ENCODE measurements at regions not wholly inside any gene's neighbourhood (a gene's known extent, or its start where the extent isn't known, plus 50 kb on each side); places are given as distances from the start of the nearest gene placed in this dataset.

DNA sequence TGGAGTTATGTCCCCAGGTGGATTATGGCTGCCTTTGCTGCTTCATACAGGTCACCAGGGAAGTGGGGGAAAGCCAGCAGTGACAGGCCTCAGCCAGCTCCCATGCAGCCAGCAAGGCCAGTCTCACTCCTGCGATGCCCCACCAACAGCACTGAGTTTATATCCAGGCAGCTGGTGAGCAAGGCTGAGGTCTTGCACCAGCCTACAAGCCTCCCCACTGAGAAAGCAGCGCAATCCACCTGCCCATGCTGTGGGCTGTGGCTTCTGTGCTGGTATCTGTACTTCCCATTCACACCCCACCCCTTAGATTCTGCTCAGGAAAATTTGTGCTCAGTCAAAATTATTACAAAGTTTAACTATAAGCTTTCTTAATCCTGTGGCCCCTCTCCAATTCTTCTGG, 153.5 kb downstream of the HHIP start:
- intact Hi-C loops (cut with micrococcal nuclease): no loop called here
- H3K27me3 ChIP-seq (ENCODE audit: control insufficient read depth in 2 of 2, insufficient read depth in 2 of 2, low read length in 2 of 2): no peaks in the 10 kb centered on the region
- CTCF ChIA-PET: no interaction called here
- ATAC-seq (no peak), DNase-seq (no peak)
- no peaks in the 10 kb centered on the region for H3K9me3 ChIP-seq (ENCODE audit: control insufficient read depth in 2 of 3, low read length in 3 of 3)
- no peak overlapping the region for H3K4me3 ChIP-seq (ENCODE audit: low read length)
- H3K9me3 Mint-ChIP-seq: peaks cover 0 to 33% (median 18%) of the 10 kb centered on the region in 11 donors
- no peak overlapping the region for H3K27ac ChIP-seq (ENCODE audit: low read depth, low read length)
- no peaks in the 10 kb centered on the region for H3K36me3 Mint-ChIP-seq
- POLR2A ChIA-PET: no interaction called here
- H3K4me1 ChIP-seq (ENCODE audit: control insufficient read depth in 2 of 2, insufficient read depth in 2 of 2, low read length in 2 of 2): no peaks in the 10 kb centered on the region
- H3K27me3 Mint-ChIP-seq: no peaks in the 10 kb centered on the region
- H3K4me1 Mint-ChIP-seq: no peaks in the 10 kb centered on the region
- H3K4me3 Mint-ChIP-seq: no peak overlapping the region
- H3K36me3 ChIP-seq (ENCODE audit: control insufficient read depth in 2 of 3, insufficient read depth in 3 of 3, low read length in 3 of 3): no peaks in the 10 kb centered on the region
- no peak overlapping the region for H3K27ac Mint-ChIP-seq

DNA sequence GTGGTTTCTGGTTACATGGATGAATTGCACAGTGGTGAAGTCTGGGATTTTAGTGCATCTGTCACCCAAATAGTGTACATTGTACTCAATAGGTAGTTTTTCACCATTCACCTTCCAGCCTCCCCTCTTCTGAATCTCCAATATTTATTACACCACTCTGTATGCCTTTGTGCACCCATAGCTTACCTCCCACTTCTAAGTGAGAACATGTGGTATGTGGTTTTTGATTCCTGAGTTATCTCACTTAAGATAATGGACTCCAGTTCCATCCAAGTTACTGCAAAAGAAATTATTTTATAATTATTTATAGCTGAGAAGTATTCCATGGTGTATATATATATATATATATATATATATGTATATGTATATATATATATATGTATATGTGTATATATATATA, 155.8 kb downstream of the HHIP start:
- Mint-ChIP-seq H3K4me3 (no peak overlapping the region), H3K27me3 (no peaks in the 10 kb centered on the region), H3K36me3 (no peaks in the 10 kb centered on the region), H3K4me1 (no peaks in the 10 kb centered on the region), H3K9me3 (peaks cover 0 to 31% (median 15%) of the 10 kb centered on the region in 11 donors), H3K27ac (no peak overlapping the region)
- Histone ChIP-seq H3K4me1 (ENCODE audit: control insufficient read depth in 2 of 2, insufficient read depth in 2 of 2, low read length in 2 of 2) (no peaks in the 10 kb centered on the region), H3K36me3 (ENCODE audit: control insufficient read depth in 2 of 3, insufficient read depth in 3 of 3, low read length in 3 of 3) (no peaks in the 10 kb centered on the region), H3K9me3 (ENCODE audit: control insufficient read depth in 2 of 3, low read length in 3 of 3) (peaks cover 0 to 7% (median 0%) of the 10 kb centered on the region in 3 experiments), H3K4me3 (ENCODE audit: low read length) (no peak overlapping the region), H3K27ac (ENCODE audit: low read depth, low read length) (no peak overlapping the region), H3K27me3 (ENCODE audit: control insufficient read depth in 2 of 2, insufficient read depth in 2 of 2, low read length in 2 of 2) (no peaks in the 10 kb centered on the region)
- no peak for ATAC-seq
- intact Hi-C loops (cut with micrococcal nuclease): no loop called here
- ChIA-PET CTCF (interaction anchor here (0.7 kb wide), 1 partner anchor 283 kb away, joined by 5 read pairs; no protein-coding TSS in a partner anchor), POLR2A (no interaction called here)
- DNase-seq: no peak

DNA sequence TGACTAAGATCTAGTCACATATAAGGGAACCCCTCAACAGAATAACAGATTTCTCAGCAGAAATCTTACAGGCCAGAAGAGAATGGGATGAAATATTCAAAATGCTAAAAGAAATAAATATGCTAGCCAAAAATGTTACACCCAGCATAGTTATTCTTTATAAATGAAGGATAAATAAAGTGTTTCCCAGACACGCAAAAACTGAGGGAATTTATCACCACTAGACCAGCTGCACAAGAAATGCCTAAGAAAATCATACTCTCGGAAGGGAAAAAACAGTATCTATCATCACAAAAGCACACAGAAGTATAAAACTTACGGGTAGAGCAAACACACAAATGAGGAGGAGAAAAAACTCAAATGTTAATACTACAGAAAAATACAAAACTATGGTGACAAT, 162.1 kb downstream of the HHIP start:
- H3K4me1 ChIP-seq (ENCODE audit: control insufficient read depth in 2 of 2, insufficient read depth in 2 of 2, low read length in 2 of 2): no peaks in the 10 kb centered on the region
- H3K36me3 ChIP-seq (ENCODE audit: control insufficient read depth in 2 of 3, insufficient read depth in 3 of 3, low read length in 3 of 3): no peaks in the 10 kb centered on the region
- peaks cover 0 to 20% (median 0%) of the 10 kb centered on the region in 3 experiments for H3K9me3 ChIP-seq (ENCODE audit: control insufficient read depth in 2 of 3, low read length in 3 of 3)
- POLR2A ChIA-PET: no interaction called here
- ATAC-seq (no peak), DNase-seq (no peak)
- Mint-ChIP-seq H3K36me3 (peaks cover 0 to 8% (median 0%) of the 10 kb centered on the region in 5 donors), H3K27me3 (peaks cover 0 to 3% (median 0%) of the 10 kb centered on the region in 5 donors), H3K27ac (no peak overlapping the region), H3K4me1 (no peaks in the 10 kb centered on the region), H3K4me3 (no peak overlapping the region), H3K9me3 (peaks cover 6 to 38% (median 23%) of the 10 kb centered on the region in 11 donors)
- intact Hi-C loops (cut with micrococcal nuclease): no loop called here
- H3K27me3 ChIP-seq (ENCODE audit: control insufficient read depth in 2 of 2, insufficient read depth in 2 of 2, low read length in 2 of 2): no peaks in the 10 kb centered on the region
- no peak overlapping the region for H3K4me3 ChIP-seq (ENCODE audit: low read length)
- H3K27ac ChIP-seq (ENCODE audit: low read depth, low read length): no peak overlapping the region
- CTCF ChIA-PET: no interaction called here

DNA sequence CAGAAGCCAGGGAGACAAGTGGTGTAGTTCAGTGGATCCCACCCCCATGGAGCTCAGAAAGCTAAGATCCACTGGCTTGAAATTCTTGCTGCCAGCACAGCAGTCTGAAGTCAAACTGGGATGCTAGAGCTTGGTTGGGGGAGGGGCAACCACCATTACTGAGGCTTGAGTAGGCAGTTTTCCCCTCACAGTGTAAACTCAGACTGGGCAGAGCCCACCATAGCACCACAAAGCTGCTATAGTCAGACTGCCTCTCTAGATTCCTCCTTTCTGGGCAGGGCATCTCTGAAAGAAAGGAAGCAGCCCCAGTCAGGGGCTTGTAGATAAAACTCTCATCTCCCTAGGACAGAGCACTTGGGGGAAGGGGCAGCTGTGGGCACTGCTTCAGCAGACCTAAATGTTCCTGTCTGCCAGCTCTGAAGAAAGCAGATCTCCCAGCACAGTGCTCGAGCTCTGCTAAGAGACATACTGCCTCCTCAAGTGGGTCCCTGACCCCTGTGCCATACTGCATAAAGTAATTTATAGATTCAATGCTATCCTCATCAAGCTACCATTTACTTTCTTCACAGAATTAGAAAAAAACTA, 163.2 kb downstream of the HHIP start:
- H3K27me3 Mint-ChIP-seq: peaks cover 0 to 3% (median 0%) of the 10 kb centered on the region in 5 donors
- H3K4me3 Mint-ChIP-seq: no peak overlapping the region
- peaks cover 0 to 20% (median 0%) of the 10 kb centered on the region in 3 experiments for H3K9me3 ChIP-seq (ENCODE audit: control insufficient read depth in 2 of 3, low read length in 3 of 3)
- no peak overlapping the region for H3K27ac ChIP-seq (ENCODE audit: low read depth, low read length)
- H3K27me3 ChIP-seq (ENCODE audit: control insufficient read depth in 2 of 2, insufficient read depth in 2 of 2, low read length in 2 of 2): no peaks in the 10 kb centered on the region
- H3K4me1 ChIP-seq (ENCODE audit: control insufficient read depth in 2 of 2, insufficient read depth in 2 of 2, low read length in 2 of 2): no peaks in the 10 kb centered on the region
- POLR2A ChIA-PET: no interaction called here
- H3K4me1 Mint-ChIP-seq: no peaks in the 10 kb centered on the region
- H3K36me3 ChIP-seq (ENCODE audit: control insufficient read depth in 2 of 3, insufficient read depth in 3 of 3, low read length in 3 of 3): no peaks in the 10 kb centered on the region
- H3K36me3 Mint-ChIP-seq: peaks cover 0 to 8% (median 0%) of the 10 kb centered on the region in 5 donors
- H3K4me3 ChIP-seq (ENCODE audit: low read length): no peak overlapping the region
- ATAC-seq (no peak), DNase-seq (no peak)
- CTCF ChIA-PET: no interaction called here
- H3K9me3 Mint-ChIP-seq: peaks cover 6 to 38% (median 21%) of the 10 kb centered on the region in 11 donors
- intact Hi-C loops (cut with micrococcal nuclease): no loop called here
- H3K27ac Mint-ChIP-seq: no peak overlapping the region

DNA sequence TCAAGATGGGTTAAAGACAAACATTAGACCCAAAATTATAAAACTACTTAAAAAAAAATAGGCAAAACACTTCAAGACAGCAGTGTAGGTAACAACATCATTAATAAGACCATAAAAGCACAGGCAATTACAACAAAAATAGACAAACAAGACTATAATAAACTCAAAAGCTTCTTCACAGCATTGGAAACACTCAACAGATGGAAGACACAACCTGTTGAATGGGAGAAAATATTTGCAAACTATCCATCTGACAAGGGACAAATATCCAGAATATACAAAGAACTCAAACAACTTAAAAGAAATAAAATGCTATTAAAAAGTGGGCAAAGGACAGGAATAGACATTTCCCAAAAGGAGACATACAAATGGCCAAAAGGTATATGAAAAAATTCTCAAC, 170.7 kb downstream of the HHIP start:
- CTCF ChIA-PET: no interaction called here
- Histone ChIP-seq H3K27ac (ENCODE audit: low read depth, low read length) (no peak overlapping the region), H3K4me1 (ENCODE audit: control insufficient read depth in 2 of 2, insufficient read depth in 2 of 2, low read length in 2 of 2) (no peaks in the 10 kb centered on the region), H3K9me3 (ENCODE audit: control insufficient read depth in 2 of 3, low read length in 3 of 3) (no peaks in the 10 kb centered on the region), H3K4me3 (ENCODE audit: low read length) (no peak overlapping the region), H3K36me3 (ENCODE audit: control insufficient read depth in 2 of 3, insufficient read depth in 3 of 3, low read length in 3 of 3) (no peaks in the 10 kb centered on the region), H3K27me3 (ENCODE audit: control insufficient read depth in 2 of 2, insufficient read depth in 2 of 2, low read length in 2 of 2) (no peaks in the 10 kb centered on the region)
- ATAC-seq (no peak), DNase-seq (no peak)
- Mint-ChIP-seq H3K4me1 (peaks cover 0 to 1% (median 0%) of the 10 kb centered on the region in 7 donors), H3K36me3 (no peaks in the 10 kb centered on the region), H3K4me3 (no peak overlapping the region), H3K27ac (no peak overlapping the region), H3K27me3 (no peaks in the 10 kb centered on the region), H3K9me3 (peaks cover 0 to 19% (median 5%) of the 10 kb centered on the region in 11 donors)
- POLR2A ChIA-PET: no interaction called here
- intact Hi-C loops (cut with micrococcal nuclease): no loop called here

DNA sequence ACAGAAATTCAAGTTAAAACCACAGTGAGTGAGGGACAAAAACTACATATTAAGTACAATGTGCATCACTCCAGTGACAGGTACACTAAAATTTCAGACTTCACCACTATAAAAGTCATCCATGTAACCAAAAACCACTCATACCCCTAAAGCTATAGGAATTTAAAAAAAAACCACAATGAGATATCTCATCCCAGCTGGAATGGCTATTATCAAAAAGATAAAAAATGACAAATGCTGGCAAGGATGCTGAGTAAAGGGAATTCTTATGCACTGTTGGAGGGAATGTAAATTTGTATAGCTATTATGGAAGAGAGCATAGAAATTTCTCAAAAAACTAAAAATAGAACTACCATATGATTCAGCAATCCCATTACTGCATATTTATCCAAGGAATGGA, 171.1 kb downstream of the HHIP start:
- Histone ChIP-seq H3K27ac (ENCODE audit: low read depth, low read length) (no peak overlapping the region), H3K9me3 (ENCODE audit: control insufficient read depth in 2 of 3, low read length in 3 of 3) (no peaks in the 10 kb centered on the region), H3K4me3 (ENCODE audit: low read length) (no peak overlapping the region), H3K27me3 (ENCODE audit: control insufficient read depth in 2 of 2, insufficient read depth in 2 of 2, low read length in 2 of 2) (no peaks in the 10 kb centered on the region), H3K36me3 (ENCODE audit: control insufficient read depth in 2 of 3, insufficient read depth in 3 of 3, low read length in 3 of 3) (no peaks in the 10 kb centered on the region), H3K4me1 (ENCODE audit: control insufficient read depth in 2 of 2, insufficient read depth in 2 of 2, low read length in 2 of 2) (no peaks in the 10 kb centered on the region)
- H3K27ac Mint-ChIP-seq: no peak overlapping the region
- no peaks in the 10 kb centered on the region for H3K27me3 Mint-ChIP-seq
- no peak for ATAC-seq
- ChIA-PET POLR2A (no interaction called here), CTCF (no interaction called here)
- intact Hi-C loops (cut with micrococcal nuclease): no loop called here
- no peak overlapping the region for H3K4me3 Mint-ChIP-seq
- H3K36me3 Mint-ChIP-seq: no peaks in the 10 kb centered on the region
- H3K4me1 Mint-ChIP-seq: peaks cover 0 to 1% (median 0%) of the 10 kb centered on the region in 7 donors
- H3K9me3 Mint-ChIP-seq: peaks cover 0 to 16% (median 5%) of the 10 kb centered on the region in 11 donors
- DNase-seq: no peak

DNA sequence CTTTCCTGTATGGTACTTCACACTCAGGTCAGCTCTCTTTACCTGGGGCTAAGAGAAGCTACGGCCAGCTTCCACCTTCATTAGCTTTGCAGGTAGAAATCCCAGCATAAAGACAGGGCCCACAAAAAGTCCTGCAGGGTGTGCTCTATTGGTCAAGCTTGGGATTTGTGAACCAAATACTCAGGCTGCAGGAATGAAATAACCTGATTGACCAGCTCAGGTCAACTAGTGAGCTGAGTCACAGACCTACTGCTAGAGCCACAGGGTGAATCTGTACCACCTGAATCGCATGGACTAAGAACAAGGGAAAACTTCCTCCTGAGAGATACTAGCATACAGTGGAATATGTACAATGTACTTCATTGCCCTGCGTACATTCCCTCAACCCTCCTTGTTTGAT, 172.2 kb downstream of the HHIP start:
- Mint-ChIP-seq H3K4me1 (peaks cover 0 to 1% (median 0%) of the 10 kb centered on the region in 7 donors), H3K27ac (no peak overlapping the region), H3K4me3 (no peak overlapping the region), H3K27me3 (no peaks in the 10 kb centered on the region), H3K9me3 (peaks cover 0 to 13% (median 4%) of the 10 kb centered on the region in 11 donors), H3K36me3 (no peaks in the 10 kb centered on the region)
- Histone ChIP-seq H3K4me1 (ENCODE audit: control insufficient read depth in 2 of 2, insufficient read depth in 2 of 2, low read length in 2 of 2) (no peaks in the 10 kb centered on the region), H3K36me3 (ENCODE audit: control insufficient read depth in 2 of 3, insufficient read depth in 3 of 3, low read length in 3 of 3) (no peaks in the 10 kb centered on the region), H3K27me3 (ENCODE audit: control insufficient read depth in 2 of 2, insufficient read depth in 2 of 2, low read length in 2 of 2) (no peaks in the 10 kb centered on the region), H3K27ac (ENCODE audit: low read depth, low read length) (no peak overlapping the region), H3K9me3 (ENCODE audit: control insufficient read depth in 2 of 3, low read length in 3 of 3) (no peaks in the 10 kb centered on the region), H3K4me3 (ENCODE audit: low read length) (no peak overlapping the region)
- intact Hi-C loops (cut with micrococcal nuclease): no loop called here
- no peak for ATAC-seq
- DNase-seq: no peak
- CTCF ChIA-PET: no interaction called here
- POLR2A ChIA-PET: no interaction called here

Measured in naive thymus-derived CD4-positive, alpha-beta T cell (primary cell).